ENCODE measurements at regions not wholly inside any gene's neighbourhood (a gene's known extent, or its start where the extent isn't known, plus 50 kb on each side); places are given as distances from the start of the nearest gene placed in this dataset.

GRCh38 chr5:158380661-158381060, 521.7 kb upstream of the CLINT1 start:
- in situ Hi-C loops (cut with MboI; ENCODE audit: low sequenced_read_pairs) = no loop called here

- in situ Hi-C loops (cut with MboI; ENCODE audit: low sequenced_read_pairs) = no loop called here
Observed at GRCh38 chr5:158378931-158379330, 520.0 kb upstream of the CLINT1 start.

- in situ Hi-C loops (cut with MboI; ENCODE audit: low sequenced_read_pairs) = no loop called here
Observed at GRCh38 chr5:158376679-158377078, 517.7 kb upstream of the CLINT1 start.

GRCh38 chr5:158375531-158375930, 516.6 kb upstream of the CLINT1 start:
- in situ Hi-C loops (cut with MboI; ENCODE audit: low sequenced_read_pairs) = no loop called here

GRCh38 chr5:158373608-158374395, 514.9 kb upstream of the CLINT1 start:
- in situ Hi-C loops (cut with MboI; ENCODE audit: low sequenced_read_pairs) = no loop called here

GRCh38 chr5:158369241-158369640, 510.3 kb upstream of the CLINT1 start:
- in situ Hi-C loops (cut with MboI; ENCODE audit: low sequenced_read_pairs) = no loop called here

- in situ Hi-C loops (cut with MboI; ENCODE audit: low sequenced_read_pairs) = no loop called here
Observed at GRCh38 chr5:158368686-158369085, 509.7 kb upstream of the CLINT1 start.

- in situ Hi-C loops (cut with MboI; ENCODE audit: low sequenced_read_pairs) = no loop called here
Observed at GRCh38 chr5:158364367-158364766, 505.4 kb upstream of the CLINT1 start.

- in situ Hi-C loops (cut with MboI; ENCODE audit: low sequenced_read_pairs) = no loop called here
Observed at GRCh38 chr5:158354958-158355357, 496.0 kb upstream of the CLINT1 start.

- in situ Hi-C loops (cut with MboI; ENCODE audit: low sequenced_read_pairs) = no loop called here
Observed at GRCh38 chr5:158351485-158352125, 492.7 kb upstream of the CLINT1 start.

GRCh38 chr5:158349987-158350386, 491.0 kb upstream of the CLINT1 start:
- in situ Hi-C loops (cut with MboI; ENCODE audit: low sequenced_read_pairs) = no loop called here

GRCh38 chr5:158344376-158344775, 485.4 kb upstream of the CLINT1 start:
- in situ Hi-C loops (cut with MboI; ENCODE audit: low sequenced_read_pairs) = no loop called here

GRCh38 chr5:158340608-158341007, 481.7 kb upstream of the CLINT1 start:
- in situ Hi-C loops (cut with MboI; ENCODE audit: low sequenced_read_pairs) = no loop called here

GRCh38 chr5:158326256-158326655, 467.3 kb upstream of the CLINT1 start:
- in situ Hi-C loops (cut with MboI; ENCODE audit: low sequenced_read_pairs) = no loop called here

- in situ Hi-C loops (cut with MboI; ENCODE audit: low sequenced_read_pairs) = no loop called here
Observed at GRCh38 chr5:158324236-158324635, 465.3 kb upstream of the CLINT1 start.

- in situ Hi-C loops (cut with MboI; ENCODE audit: low sequenced_read_pairs) = no loop called here
Observed at GRCh38 chr5:158322620-158323019, 463.7 kb upstream of the CLINT1 start.

GRCh38 chr5:158320934-158321333, 462.0 kb upstream of the CLINT1 start:
- in situ Hi-C loops (cut with MboI; ENCODE audit: low sequenced_read_pairs) = no loop called here

- in situ Hi-C loops (cut with MboI; ENCODE audit: low sequenced_read_pairs) = no loop called here
Observed at GRCh38 chr5:158320178-158320674, 461.3 kb upstream of the CLINT1 start.

GRCh38 chr5:158317507-158317906, 458.6 kb upstream of the CLINT1 start:
- in situ Hi-C loops (cut with MboI; ENCODE audit: low sequenced_read_pairs) = no loop called here

GRCh38 chr5:158313733-158314464, 455.0 kb upstream of the CLINT1 start:
- in situ Hi-C loops (cut with MboI; ENCODE audit: low sequenced_read_pairs) = no loop called here

- in situ Hi-C loops (cut with MboI; ENCODE audit: low sequenced_read_pairs) = no loop called here
Observed at GRCh38 chr5:158313027-158313732, 454.2 kb upstream of the CLINT1 start.

Data from HL-60/S4 treated with phorbol 12-myristate 13-acetate at 8.2 ng/mL for 4 days and 3 days (cell line).